Activated T-cell treated with anti-CD3 and anti-CD28 coated beads, Interleukin-2, amount 50 U/mL, for 48 hours (primary cell): ENCODE measurements at regions not wholly inside any gene's neighbourhood (a gene's known extent, or its start where the extent isn't known, plus 50 kb on each side); places are given as distances from the start of the nearest gene placed in this dataset.
A peak's percentile ranks its signal among the peaks of the same experiment; 100 is the strongest.
"Not testable (repeated sequence)": the region's sequence is repeated elsewhere in the genome, so short reads cannot be mapped to it uniquely, and the experiment has no call there.

Experiments used
- DNase-seq, 2 experiments: peaks; one replicate each; pipeline ENCODE4 v3.0.0-alpha.2; 2020

DNA sequence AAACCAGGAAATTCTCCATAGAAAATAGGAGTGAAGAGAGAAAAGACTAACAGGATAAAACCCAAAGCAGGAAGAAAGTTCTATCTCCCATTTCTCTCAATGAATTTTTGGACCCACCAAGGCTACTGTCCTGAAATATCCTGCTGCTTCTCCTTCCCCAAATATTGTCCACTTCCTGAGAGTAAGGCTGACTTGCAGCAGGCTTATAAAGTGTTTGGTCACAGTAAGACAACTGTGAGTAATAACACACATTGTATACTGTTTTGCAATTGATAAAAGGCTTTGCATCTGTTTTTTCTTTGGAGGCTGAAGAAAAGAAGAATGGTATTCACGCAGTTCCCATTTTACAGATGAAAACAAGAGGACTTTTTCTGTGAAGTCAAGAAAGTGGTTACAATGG lies 52.8 kb downstream of the FOXD4L6 start:
- DNase-seq: not testable (repeated sequence)

DNA sequence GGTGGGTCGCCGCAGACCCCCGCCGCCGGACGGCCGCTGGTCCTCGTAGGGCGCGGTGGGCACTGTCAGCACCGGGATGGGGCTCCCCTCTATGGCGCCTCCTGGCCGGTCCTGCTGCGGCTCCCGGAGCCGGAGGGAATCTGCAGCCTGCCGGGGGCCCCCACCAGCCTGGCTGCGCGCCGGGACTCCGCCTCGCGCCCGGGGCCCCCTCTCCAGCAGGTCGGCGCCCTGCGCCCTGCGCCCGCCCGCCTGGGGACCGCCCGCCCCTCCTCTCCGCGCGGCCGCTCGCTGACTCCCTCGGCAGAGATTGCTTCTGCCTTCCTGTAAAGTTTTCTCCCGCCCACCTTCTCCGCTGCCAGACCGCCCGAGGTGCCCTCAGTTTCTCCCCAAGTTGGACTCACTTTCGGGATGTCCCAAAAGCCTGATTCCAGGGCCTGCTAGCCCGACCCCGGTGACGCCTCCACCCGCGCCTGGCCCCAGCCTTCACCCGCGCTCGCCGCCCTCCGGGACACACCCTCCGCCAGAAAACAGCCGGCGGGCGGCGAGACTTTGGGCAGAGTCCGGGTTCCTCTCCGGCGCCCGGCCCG lies 54.0 kb downstream of the FOXD4L6 start:
- DNase-seq: peak; percentile 43 to 55

DNA sequence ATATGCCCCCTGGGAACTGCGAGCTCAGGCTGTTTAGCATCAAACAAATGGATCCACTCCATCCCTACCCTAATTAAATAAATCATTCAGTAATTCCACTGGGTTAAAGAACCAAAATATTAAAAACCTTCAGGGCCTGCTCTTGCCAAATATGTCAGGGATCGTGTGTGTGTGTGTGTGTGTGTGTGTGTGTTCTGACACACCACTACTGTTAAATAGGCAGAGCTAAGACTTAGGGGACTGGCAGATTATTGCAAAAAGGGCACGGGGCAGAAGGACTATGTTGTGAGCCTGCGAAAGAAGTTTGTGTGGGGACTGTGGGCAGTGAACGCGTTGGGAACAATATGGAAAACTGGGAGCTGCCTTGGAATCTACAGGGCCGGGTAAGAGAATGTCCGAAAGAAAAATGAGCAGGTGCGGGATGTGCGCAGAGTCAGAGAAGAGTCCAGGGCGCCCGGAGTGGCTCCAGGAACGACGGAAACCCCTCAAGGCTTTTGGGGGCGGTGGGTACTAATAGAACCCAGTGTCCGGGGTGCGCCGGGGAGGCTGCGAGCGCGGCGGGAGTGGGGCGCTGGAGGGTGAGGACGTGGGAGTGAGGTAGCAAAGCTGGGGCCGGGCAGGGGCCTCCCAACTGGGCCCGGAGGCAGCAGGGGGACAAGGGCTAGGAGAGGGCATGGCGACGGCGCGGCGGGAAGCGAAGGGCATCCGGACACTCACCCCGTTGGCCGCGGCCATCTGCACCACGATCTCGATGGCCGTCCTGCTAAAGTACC lies 54.8 kb downstream of the FOXD4L6 start:
- DNase-seq: not testable (repeated sequence)

DNA sequence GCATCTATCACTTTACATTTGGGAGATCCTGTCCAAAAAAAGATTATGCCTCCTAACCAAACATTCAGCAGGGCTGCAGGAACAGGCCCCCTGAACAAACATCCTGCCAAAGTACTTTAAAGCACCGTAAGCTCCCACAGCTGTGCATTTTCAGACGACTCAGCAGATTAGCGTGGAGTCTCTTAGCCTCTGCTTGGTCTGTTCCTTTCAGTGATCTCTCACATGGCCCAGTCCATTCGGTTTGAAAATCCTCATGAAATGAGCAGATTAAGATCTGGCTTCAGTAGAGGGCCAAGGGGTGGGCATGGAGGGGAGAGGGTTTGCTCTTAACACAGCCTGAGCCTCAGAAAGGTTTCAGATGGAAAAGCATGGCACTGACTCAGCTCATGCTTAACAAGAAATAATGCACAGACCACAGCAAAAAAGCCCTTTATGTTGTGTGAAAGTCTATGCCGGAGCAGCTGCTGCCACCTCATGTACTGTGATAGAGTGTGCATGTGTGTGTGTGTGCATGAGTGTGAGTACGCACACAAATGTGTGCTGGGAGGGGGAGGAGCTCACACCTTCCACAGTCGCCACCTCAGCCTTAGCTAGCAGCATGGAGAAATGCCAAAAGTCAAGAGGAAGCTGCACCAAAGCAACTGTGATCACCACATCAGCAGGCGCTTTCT lies 64.2 kb downstream of the FOXD4L6 start:
- peak; percentile 40 to 50 for DNase-seq

DNA sequence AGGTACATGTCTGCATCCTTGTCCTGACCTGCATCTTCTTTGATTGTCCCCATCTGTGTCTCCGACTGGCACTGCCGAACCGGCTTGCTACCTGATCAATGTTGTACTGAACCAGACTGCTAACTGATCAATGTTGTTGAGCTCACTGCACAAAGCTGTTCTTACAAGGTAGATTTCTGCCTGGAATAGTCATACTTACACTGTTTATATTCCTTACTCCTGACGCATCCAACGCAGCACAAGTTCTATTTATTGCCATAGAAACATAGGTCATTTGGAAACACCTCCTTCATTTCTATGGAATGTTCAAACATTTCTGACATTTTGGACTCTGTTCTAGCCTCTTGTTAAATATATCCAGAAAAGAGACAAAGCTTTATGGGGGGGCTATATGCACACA lies 65.2 kb downstream of the FOXD4L6 start:
- not testable (repeated sequence) for DNase-seq

- DNase-seq: not testable (repeated sequence)
These were observed 68.9 kb downstream of the FOXD4L6 start for GRCh38 chr9:41059603-41060002.

- not testable (repeated sequence) for DNase-seq
These were observed 74.7 kb downstream of the FOXD4L6 start for GRCh38 chr9:41053666-41054363.

DNA sequence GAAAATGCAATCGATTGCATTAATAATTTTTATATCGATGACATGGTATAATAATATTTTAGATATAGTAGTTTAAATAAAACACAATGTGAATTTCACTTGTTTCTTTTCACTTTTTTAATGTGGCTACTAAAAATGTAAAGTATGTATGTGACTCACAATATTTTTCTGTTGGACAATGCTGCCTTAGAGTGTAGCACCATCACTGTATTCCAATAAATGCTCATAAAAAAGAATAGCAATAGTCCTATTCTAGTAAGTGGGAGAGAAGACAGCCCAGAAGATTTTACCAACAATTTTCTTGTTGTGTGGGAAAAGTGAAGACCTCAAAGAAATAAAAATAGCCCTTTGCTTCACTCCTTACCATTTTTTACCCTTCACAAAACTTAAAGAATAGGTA lies 79.8 kb downstream of the FOXD4L6 start:
- DNase-seq: not testable (repeated sequence)

- not testable (repeated sequence) for DNase-seq
These were observed 80.7 kb downstream of the FOXD4L6 start for GRCh38 chr9:41047792-41048191.

DNA sequence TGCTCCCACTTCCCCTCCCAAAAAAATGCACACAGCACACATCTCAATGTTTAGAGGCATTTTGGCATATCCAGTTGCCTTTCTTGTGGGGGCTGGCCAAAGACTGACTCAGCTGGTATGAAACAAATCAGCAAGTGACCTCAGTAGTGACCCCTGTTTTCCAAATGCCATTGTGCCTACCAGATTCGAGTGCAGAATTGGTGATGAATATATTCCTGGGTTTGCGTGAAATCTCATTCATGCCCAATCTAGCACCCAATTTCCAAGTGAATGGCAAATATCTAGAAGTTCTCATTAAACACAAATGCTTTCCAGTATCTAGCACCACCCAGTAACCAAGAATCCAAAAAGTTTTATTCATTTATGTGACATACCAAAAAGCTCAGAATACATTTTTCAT lies 83.6 kb downstream of the FOXD4L6 start:
- DNase-seq: not testable (repeated sequence)

- DNase-seq: not testable (repeated sequence)
These were observed 85.0 kb downstream of the FOXD4L6 start for GRCh38 chr9:41043433-41043832.

GRCh38 chr9:41042111-41042510 lies 86.4 kb downstream of the FOXD4L6 start:
- DNase-seq: not testable (repeated sequence)

GRCh38 chr9:41040705-41041342 lies 87.7 kb downstream of the FOXD4L6 start:
- not testable (repeated sequence) for DNase-seq

- not testable (repeated sequence) for DNase-seq
These were observed 93.2 kb downstream of the FOXD4L6 start for GRCh38 chr9:41035276-41035675.

DNA sequence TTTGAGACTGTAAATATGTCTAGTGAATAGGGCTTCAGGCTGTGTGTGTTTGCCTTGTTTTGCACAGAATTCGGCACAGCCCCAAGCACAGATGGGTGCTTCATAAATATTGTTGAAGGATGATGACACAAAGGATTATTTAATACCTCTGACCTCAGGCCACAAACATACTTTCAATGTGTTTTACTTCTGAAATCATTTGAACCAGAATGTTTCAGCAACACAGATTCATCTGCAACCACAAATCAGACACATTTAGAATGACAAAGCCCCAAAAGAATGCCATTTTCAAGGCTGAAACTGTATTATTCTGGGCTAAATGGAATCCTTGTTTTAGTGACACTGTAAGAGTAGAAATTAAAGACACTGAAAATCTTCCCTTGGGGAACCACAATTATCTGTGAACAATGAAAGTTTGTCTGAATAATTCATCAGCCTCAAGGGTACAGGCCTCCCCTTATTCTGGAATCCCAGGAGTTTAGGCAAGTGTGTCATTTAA lies 93.7 kb downstream of the FOXD4L6 start:
- DNase-seq: not testable (repeated sequence)

DNA sequence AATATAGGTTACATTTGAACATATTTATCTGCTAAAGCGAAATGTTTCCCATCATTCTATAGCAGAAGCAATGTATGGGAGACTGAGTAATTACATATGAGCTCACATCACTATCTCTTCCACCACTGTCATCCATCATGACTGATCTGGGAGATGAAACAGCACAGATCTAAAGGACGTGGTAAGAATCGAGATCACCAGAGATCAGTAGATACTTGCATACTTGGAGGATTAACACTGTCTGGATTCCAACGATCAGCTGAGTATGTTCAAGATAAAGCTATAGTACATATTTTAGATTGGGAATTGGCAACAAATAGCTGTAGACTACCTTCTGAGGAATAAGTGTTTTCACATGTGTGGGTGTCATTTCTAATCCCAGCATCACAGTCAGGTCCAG lies 94.6 kb downstream of the FOXD4L6 start:
- not testable (repeated sequence) for DNase-seq

- not testable (repeated sequence) for DNase-seq
These were observed 95.1 kb downstream of the FOXD4L6 start for GRCh38 chr9:41033360-41033759.

- DNase-seq: not testable (repeated sequence)
These were observed 101.4 kb downstream of the FOXD4L6 start for GRCh38 chr9:41026912-41027676.

DNA sequence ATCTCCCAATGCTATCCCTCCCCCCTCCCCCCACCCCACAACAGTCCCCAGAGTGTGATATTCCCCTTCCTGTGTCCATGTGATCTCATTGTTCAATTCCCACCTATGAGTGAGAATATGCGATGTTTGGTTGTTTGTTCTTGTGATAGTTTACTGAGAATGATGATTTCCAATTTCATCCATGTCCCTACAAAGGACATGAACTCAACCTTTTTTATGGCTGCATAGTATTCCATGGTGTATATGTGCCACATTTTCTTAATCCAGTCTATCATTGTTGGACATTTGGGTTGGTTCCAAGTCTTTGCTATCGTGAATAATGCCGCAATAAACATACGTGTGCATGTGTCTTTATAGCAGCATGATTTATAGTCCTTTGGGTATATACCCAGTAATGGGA lies 106.1 kb downstream of the FOXD4L6 start:
- DNase-seq: not testable (repeated sequence)

DNA sequence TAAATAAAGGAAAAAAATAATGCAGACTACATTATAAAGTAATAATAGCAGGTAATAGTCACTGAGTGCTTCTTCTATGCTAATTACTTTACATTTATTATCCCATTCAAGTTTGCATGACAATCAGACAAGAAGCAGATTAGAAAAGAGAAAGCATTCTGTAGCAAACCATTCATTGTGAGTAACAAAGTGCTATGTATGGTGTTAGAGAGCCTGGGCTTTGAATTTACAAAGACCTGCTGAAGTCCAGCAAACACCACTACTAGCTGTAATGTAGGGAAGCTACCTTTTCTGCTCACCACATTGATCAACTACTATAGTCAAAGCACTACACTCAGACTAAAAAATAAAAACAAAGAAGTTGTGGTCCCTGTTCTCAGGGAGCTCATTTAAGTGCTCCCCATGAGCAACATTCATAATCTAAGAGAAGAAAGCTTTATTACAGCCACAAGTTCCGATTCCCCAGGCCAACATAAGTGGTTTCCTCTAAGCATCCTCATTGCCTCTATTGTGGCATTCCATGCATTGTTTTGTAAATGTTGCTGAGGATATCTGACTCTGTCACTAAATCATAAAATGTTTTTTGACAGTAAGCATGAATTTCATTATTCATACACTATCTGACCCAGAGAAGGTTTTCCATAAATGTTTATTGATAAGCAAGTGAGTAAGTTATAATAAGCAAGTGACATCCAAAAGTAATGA lies 108.5 kb downstream of the FOXD4L6 start:
- not testable (repeated sequence) for DNase-seq

DNA sequence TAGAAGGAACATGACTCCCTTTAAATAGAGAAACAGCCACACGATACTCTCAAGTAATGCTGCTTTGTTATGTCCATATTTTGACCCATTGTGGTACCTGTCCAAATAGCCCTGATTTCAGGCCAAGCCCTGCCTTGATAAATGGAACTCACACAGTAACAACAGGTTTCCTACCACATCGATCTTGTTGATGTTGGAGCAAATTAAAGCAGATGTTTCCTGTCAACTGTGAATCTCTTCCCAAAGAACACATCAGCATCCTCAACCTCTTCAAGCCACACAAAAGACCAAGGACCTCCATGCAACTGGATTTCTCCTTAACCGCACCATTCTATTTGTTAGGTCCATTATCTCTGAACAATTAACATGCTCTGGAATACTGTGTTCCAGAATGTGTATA lies 109.5 kb downstream of the FOXD4L6 start:
- DNase-seq: not testable (repeated sequence)
